Gastroesophageal sphincter (tissue), 3 donors: ENCODE measurements at regions not wholly inside any gene's neighbourhood (a gene's known extent, or its start where the extent isn't known, plus 50 kb on each side); places are given as distances from the start of the nearest gene placed in this dataset.

Experiments used
- EP300 ChIP-seq: sonication (generic); formaldehyde crosslinking; IDR thresholded peaks from one replicate; pipeline ENCODE4 v1.6.1; 2017; ENCODE audit warnings: antibody characterized with exemption, mild to moderate bottlenecking
- POLR2A ChIP-seq, 2 donors: fragments of 450-650 bp; IDR thresholded peaks; one replicate each; pipeline ENCODE4 v1.6.1; 2017; ENCODE audit warnings: antibody characterized with exemption in 2 of 2, mild to moderate bottlenecking in 2 of 2, moderate library complexity in 1 of 2
- TF ChIP-seq, protein P1 (sequence below), 4 experiments: fragments of 200-600 bp in 2 of 4; fragments of 450-650 bp in 2 of 4; sonication (generic) in 1 of 4; IDR thresholded peaks; one replicate each; pipeline ENCODE4 v1.5.1; 2017 to 2019; ENCODE audit warnings: antibody characterized with exemption in 4 of 4, mild to moderate bottlenecking in 2 of 4, moderate library complexity in 2 of 4

DNA sequence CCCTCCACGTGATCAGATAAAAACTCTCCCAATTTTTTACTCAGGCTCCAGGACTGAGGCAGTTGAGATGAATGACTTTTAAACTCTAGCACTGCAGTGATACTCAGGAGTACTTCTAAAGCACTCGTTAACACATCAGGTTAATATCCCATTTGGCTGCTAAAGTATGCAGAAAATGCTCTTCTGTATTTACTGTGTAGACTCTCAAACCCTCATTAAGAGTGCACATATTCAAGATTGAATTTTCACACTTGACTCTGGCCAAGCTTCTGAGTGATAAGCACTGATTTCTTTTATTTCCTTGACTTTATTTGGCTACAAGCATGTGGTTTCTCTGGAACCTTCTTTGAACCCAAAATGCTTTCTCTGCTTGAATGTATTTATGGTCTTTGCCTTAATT lies 392.3 kb upstream of the NECTIN3 start:
- TF ChIP-seq, protein P1, sequence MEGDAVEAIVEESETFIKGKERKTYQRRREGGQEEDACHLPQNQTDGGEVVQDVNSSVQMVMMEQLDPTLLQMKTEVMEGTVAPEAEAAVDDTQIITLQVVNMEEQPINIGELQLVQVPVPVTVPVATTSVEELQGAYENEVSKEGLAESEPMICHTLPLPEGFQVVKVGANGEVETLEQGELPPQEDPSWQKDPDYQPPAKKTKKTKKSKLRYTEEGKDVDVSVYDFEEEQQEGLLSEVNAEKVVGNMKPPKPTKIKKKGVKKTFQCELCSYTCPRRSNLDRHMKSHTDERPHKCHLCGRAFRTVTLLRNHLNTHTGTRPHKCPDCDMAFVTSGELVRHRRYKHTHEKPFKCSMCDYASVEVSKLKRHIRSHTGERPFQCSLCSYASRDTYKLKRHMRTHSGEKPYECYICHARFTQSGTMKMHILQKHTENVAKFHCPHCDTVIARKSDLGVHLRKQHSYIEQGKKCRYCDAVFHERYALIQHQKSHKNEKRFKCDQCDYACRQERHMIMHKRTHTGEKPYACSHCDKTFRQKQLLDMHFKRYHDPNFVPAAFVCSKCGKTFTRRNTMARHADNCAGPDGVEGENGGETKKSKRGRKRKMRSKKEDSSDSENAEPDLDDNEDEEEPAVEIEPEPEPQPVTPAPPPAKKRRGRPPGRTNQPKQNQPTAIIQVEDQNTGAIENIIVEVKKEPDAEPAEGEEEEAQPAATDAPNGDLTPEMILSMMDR (IDR thresholded peaks at IDR 0.05) = no peak
- no peak for TF ChIP-seq EP300
- TF ChIP-seq POLR2A (IDR thresholded peaks at IDR 0.05) = no peak
